ENCODE measurements at regions not wholly inside any gene's neighbourhood (a gene's known extent, or its start where the extent isn't known, plus 50 kb on each side); places are given as distances from the start of the nearest gene placed in this dataset.

DNA sequence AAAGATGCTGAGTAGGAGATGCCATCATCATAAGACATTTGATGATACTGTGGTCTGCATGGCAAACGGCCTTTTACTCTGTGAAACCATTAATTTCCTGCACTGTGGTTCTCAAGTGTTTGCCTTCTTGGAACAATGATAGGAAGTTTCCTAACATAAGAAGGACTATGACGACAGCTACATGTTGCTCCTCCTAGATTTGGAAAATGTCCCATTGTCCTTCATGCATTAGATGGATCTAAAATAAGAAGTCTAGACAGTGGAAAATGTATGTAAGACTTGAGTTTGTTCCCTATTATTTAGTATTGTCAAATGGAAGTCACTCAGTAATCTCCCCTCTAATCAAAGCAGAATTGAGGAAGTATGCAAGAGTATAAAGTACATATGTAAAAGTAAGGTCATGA lies 98.5 kb upstream of the TMEM170B start:
- H3K27me3 ChIP-seq (ENCODE audit: insufficient read depth, low read depth, severe bottlenecking), result no peaks in the 10 kb centered on the region
- no peak for TF ChIP-seq CTCF (IDR thresholded peaks at IDR 0.05; ENCODE audit: low read depth, low read length)
- no peaks in the 10 kb centered on the region for H3K9me3 ChIP-seq (ENCODE audit: severe bottlenecking)
- no peak for DNase-seq
- H3K27ac ChIP-seq, result no peak overlapping the region
- H3K36me3 ChIP-seq, result no peaks in the 10 kb centered on the region
- H3K4me3 ChIP-seq (ENCODE audit: low read depth, low read length), result no peak overlapping the region

- no peak for TF ChIP-seq CTCF (IDR thresholded peaks at IDR 0.05; ENCODE audit: low read depth, low read length)
- no peak overlapping the region for H3K27ac ChIP-seq
Measured at GRCh38 chr6:11437824-11438459, 99.6 kb upstream of the TMEM170B start.

DNA sequence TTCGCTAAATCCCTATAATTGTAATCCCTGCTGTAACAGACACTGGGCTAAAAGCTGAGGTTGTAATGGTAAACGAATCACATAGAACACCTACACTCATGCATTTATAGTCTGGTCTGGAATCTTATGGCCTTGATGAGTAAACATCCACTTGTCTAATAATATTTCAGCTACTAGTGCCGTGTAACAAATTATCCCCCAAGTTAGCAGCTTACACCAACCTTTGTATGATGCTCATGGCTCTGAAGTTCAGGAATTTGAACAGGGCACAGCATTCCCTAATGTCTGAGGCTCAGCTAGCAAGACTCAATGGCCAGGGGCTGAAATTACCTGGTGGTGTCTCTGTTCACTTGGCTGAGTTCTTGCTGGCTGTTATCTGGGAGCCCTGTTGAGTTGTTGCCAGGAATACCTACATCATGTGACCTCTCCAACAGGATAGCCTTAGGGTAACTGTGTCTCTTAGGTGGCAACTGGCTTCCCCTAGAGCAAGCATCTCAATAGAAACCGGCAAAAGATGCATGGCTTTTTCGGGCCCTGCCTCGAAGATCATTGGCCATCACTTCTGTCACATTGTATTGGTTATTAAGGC lies 100.9 kb upstream of the TMEM170B start:
- Histone ChIP-seq H3K36me3 (no peaks in the 10 kb centered on the region), H3K4me3 (ENCODE audit: low read depth, low read length) (no peak overlapping the region), H3K9me3 (ENCODE audit: severe bottlenecking) (no peaks in the 10 kb centered on the region), H3K27me3 (ENCODE audit: insufficient read depth, low read depth, severe bottlenecking) (no peaks in the 10 kb centered on the region), H3K27ac (no peak overlapping the region)
- DNase-seq, result no peak
- no peak for TF ChIP-seq CTCF (IDR thresholded peaks at IDR 0.05; ENCODE audit: low read depth, low read length)

More at GRCh38 chr6:11437824-11438459, 99.6 kb upstream of the TMEM170B start:
- Histone ChIP-seq H3K27me3 (ENCODE audit: insufficient read depth, low read depth, severe bottlenecking) (no peaks in the 10 kb centered on the region), H3K9me3 (ENCODE audit: severe bottlenecking) (no peaks in the 10 kb centered on the region), H3K4me3 (ENCODE audit: low read depth, low read length) (no peak overlapping the region), H3K36me3 (no peaks in the 10 kb centered on the region)
- no peak for DNase-seq

DNA sequence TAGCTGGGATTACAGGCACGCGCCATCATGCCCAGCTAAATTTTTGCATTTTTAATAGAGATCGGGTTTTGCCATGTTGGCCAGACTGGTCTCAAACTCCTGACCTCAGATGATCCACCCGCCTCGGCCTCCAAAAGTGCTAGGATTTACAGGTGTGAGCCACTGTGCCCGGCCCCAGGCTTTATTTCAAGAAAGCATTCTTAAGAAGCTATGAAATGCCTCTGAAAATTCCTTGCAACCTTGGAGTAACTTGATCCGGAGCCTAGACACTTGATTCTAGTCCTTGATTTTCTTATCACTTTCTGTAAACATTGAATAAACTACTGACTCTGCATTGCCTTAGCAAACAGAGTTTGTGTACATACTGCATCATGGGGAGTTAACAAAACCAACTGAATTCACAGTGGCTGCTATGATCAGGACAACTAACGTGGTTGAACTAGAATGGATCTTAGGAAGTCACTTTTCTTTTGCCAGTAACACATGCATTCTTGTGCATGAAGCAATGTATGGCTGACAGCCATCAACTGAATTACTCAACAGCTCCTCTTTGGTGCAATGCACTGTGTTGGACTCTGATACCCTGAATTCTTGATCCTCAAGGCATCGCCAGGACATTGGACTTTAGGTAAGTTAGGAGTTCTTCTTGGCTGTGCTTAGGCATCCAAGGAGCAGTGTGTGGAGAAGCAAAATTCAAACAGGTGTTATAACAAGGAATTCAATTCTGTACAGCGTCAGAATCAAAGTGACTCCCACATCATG lies 102.8 kb upstream of the TMEM170B start:
- Histone ChIP-seq H3K27me3 (ENCODE audit: insufficient read depth, low read depth, severe bottlenecking) (no peaks in the 10 kb centered on the region), H3K36me3 (no peaks in the 10 kb centered on the region), H3K27ac (no peak overlapping the region), H3K9me3 (ENCODE audit: severe bottlenecking) (no peaks in the 10 kb centered on the region), H3K4me3 (ENCODE audit: low read depth, low read length) (no peak overlapping the region)
- TF ChIP-seq CTCF (IDR thresholded peaks at IDR 0.05; ENCODE audit: low read depth, low read length), result no peak
- DNase-seq, result no peak

DNA sequence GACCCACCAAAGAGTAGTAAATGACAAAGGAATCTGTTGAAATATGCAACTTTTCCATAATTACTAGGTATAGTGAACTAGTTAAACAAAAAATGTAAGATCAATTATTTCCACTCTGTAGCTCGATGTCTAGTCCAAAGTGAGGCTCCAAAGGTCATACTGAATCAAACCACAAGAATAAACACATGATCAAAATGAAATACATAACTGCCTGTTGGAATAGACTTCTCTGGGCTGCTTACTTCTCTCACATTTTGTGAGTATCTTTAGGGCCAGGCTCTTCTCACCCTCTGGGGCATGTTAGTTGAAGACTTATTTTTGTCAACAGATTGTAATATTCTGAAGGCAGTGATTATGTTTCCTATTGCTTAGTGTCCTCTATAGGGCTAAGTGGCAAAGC lies 103.7 kb upstream of the TMEM170B start:
- Histone ChIP-seq H3K27me3 (ENCODE audit: insufficient read depth, low read depth, severe bottlenecking) (no peaks in the 10 kb centered on the region), H3K27ac (no peak overlapping the region), H3K9me3 (ENCODE audit: severe bottlenecking) (no peaks in the 10 kb centered on the region), H3K4me3 (ENCODE audit: low read depth, low read length) (no peak overlapping the region), H3K36me3 (no peaks in the 10 kb centered on the region)
- no peak for TF ChIP-seq CTCF (IDR thresholded peaks at IDR 0.05; ENCODE audit: low read depth, low read length)
- no peak for DNase-seq
